ENCODE measurements at regions not wholly inside any gene's neighbourhood (a gene's known extent, or its start where the extent isn't known, plus 50 kb on each side); places are given as distances from the start of the nearest gene placed in this dataset.

DNA sequence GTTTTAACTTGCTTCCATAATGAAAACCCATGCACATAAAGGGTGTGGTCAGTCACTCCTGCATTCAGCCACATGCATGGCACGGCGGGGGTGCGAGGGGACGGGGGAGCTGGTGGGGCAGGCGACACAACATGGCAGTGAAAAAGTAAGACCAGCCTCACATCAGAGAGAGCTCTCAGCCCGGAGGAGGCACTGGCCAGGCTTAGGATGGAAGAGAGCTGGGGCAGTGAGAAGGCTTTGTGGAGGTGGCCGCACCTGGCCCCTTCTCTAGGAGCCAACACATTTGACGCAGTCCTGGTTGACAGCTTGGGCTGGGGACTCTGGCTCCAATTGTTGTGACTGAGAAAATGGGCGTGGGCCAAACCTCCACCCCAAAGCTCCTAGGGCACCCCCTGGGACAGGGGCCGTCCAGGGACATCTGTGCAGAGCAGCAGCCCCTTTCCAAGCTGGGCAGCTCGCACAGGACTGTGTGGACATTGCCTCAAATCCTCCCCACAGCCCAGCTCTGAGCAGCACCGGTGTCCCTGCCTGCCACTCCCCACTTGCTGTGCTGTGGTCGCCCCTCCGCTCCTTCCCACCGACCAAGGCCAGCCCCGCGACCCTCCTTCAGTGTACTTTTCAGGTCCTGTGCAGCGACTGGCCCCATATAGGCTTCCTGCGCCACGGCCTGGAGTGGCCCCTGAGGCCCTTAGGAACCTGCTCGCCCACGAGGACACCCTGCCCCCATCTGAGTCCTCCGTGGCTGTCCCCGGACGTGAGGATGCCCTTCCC is 126.0 kb upstream of the IQSEC1 start:
- peaks cover 8% of the 10 kb centered on the region for H3K27me3 Mint-ChIP-seq (ENCODE audit: unreplicated experiment)
- peaks cover 43% of the 10 kb centered on the region for H3K4me1 Mint-ChIP-seq (ENCODE audit: unreplicated experiment)
- no peak overlapping the region for H3K27ac Mint-ChIP-seq (ENCODE audit: unreplicated experiment)
- no peak for TF ChIP-seq CTCF (IDR thresholded peaks at IDR 0.05; ENCODE audit: unreplicated experiment)
- no peak overlapping the region for H3K4me3 Mint-ChIP-seq (ENCODE audit: unreplicated experiment)
- no peak for DNase-seq (ENCODE audit: low spot score)
- peaks cover 5% of the 10 kb centered on the region for H3K36me3 Mint-ChIP-seq (ENCODE audit: low read depth, unreplicated experiment)
- no peaks in the 10 kb centered on the region for H3K9me3 Mint-ChIP-seq (ENCODE audit: unreplicated experiment)

DNA sequence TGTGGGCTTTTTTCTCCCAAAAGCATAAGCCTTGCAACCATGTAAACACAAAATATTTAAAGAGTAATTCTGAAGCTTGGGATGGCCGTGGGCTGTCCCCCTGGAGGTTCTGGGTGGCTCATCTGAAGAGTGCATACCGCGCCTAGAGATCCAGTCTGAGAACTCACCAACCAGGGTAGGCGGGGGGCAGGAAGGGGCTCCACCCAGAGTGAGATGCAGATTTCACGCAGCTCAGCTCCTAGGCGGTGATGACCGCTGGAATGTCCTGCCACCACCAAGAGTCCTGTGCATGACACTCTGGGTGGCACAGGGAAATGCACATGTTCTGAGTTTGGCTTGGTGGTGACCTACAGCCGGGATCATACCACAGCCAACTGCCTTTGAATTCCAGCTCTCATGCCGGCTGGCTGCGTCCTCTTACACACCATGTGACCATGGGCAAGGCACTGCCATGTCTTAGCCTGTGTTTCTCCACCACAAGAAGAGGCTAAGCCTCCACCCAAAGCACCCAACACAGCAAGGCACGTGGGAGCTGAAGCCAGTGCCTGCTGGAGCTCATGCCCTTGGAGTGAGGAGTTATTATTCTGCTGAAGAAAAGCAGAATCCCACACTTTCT is 125.1 kb upstream of the IQSEC1 start:
- Mint-ChIP-seq H3K27ac (ENCODE audit: unreplicated experiment) (no peak overlapping the region), H3K27me3 (ENCODE audit: unreplicated experiment) (peaks cover 8% of the 10 kb centered on the region), H3K36me3 (ENCODE audit: low read depth, unreplicated experiment) (peaks cover 5% of the 10 kb centered on the region), H3K4me3 (ENCODE audit: unreplicated experiment) (no peak overlapping the region), H3K4me1 (ENCODE audit: unreplicated experiment) (peaks cover 47% of the 10 kb centered on the region), H3K9me3 (ENCODE audit: unreplicated experiment) (no peaks in the 10 kb centered on the region)
- no peak for DNase-seq (ENCODE audit: low spot score)
- TF ChIP-seq CTCF (IDR thresholded peaks at IDR 0.05; ENCODE audit: unreplicated experiment) = no peak

DNA sequence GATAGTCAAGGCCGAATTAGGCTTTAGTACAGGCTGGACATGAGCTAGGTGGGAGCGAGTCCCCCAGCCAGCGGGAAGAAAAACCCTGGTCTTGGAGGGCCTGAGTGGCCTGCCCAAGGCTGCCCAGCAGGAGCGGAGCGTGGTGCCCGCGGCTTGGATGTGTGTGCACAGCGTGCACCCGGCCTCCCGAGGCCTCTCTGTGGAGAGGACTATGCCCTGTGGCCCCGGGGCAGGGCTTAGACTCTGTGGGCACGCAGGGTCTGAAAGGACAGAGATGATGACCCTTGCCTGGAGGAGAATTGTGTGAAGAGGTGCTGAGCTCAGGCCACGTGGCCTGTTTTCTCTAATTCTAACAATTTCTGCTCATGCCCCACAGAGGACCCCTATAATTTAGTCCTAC is 124.6 kb upstream of the IQSEC1 start:
- DNase-seq (ENCODE audit: low spot score) = no peak
- H3K9me3 Mint-ChIP-seq (ENCODE audit: unreplicated experiment) = no peaks in the 10 kb centered on the region
- TF ChIP-seq CTCF (IDR thresholded peaks at IDR 0.05; ENCODE audit: unreplicated experiment) = no peak
- no peak overlapping the region for H3K27ac Mint-ChIP-seq (ENCODE audit: unreplicated experiment)
- peaks cover 48% of the 10 kb centered on the region for H3K4me1 Mint-ChIP-seq (ENCODE audit: unreplicated experiment)
- H3K36me3 Mint-ChIP-seq (ENCODE audit: low read depth, unreplicated experiment) = peaks cover 10% of the 10 kb centered on the region
- H3K27me3 Mint-ChIP-seq (ENCODE audit: unreplicated experiment) = peaks cover 13% of the 10 kb centered on the region
- H3K4me3 Mint-ChIP-seq (ENCODE audit: unreplicated experiment) = no peak overlapping the region

DNA sequence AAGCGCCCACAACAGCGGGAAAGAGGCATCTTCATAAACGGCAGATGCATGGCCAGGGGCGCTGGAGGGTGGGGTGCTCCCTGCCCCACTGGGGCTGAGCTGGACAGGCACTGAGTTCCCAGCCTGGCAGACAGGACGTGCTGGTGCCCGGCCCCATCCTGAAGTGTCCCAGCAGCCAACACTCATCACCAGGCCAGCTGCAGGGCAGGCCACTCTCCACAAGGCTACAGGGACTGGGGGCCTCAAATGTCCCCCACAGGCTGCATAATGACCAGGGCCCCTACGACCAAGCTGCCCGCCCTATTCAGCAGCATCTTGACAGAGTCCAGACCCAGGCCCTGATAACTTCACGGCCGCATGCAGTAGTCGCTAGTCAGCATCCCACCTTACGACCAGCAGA is 124.1 kb upstream of the IQSEC1 start:
- Mint-ChIP-seq H3K27ac (ENCODE audit: unreplicated experiment) (no peak overlapping the region), H3K9me3 (ENCODE audit: unreplicated experiment) (no peaks in the 10 kb centered on the region), H3K36me3 (ENCODE audit: low read depth, unreplicated experiment) (peaks cover 10% of the 10 kb centered on the region), H3K4me1 (ENCODE audit: unreplicated experiment) (peaks cover 48% of the 10 kb centered on the region), H3K4me3 (ENCODE audit: unreplicated experiment) (no peak overlapping the region), H3K27me3 (ENCODE audit: unreplicated experiment) (peaks cover 13% of the 10 kb centered on the region)
- no peak for TF ChIP-seq CTCF (IDR thresholded peaks at IDR 0.05; ENCODE audit: unreplicated experiment)
- DNase-seq (ENCODE audit: low spot score) = no peak

GRCh38 chr3:13195374-13195773 is 122.1 kb upstream of the IQSEC1 start:
- no peak overlapping the region for H3K27ac Mint-ChIP-seq (ENCODE audit: unreplicated experiment)

More at GRCh38 chr3:13195374-13195773, 122.1 kb upstream of the IQSEC1 start:
- Mint-ChIP-seq H3K27me3 (ENCODE audit: unreplicated experiment) (peaks cover 16% of the 10 kb centered on the region), H3K9me3 (ENCODE audit: unreplicated experiment) (no peaks in the 10 kb centered on the region), H3K4me1 (ENCODE audit: unreplicated experiment) (peaks cover 61% of the 10 kb centered on the region), H3K36me3 (ENCODE audit: low read depth, unreplicated experiment) (peaks cover 10% of the 10 kb centered on the region), H3K4me3 (ENCODE audit: unreplicated experiment) (no peak overlapping the region)
- TF ChIP-seq CTCF (IDR thresholded peaks at IDR 0.05; ENCODE audit: unreplicated experiment) = no peak
- no peak for DNase-seq (ENCODE audit: low spot score)

Measured in endothelial cell (in vitro differentiated cells).